Adrenal gland (tissue), 9 donors: ENCODE measurements at regions not wholly inside any gene's neighbourhood (a gene's known extent, or its start where the extent isn't known, plus 50 kb on each side); places are given as distances from the start of the nearest gene placed in this dataset.

Experiments
- DNase-seq, 7 donors: peaks; one replicate each; pipeline ENCODE4 v3.0.0-alpha.2; 2019 to 2020
- H3K27ac ChIP-seq, 5 donors: fragments of 200-600 bp; sonication (generic) in 4 of 5; 1 replicate in 3 of 5; 2 replicates in 2 of 5; pipeline versions ENCODE4 v1.5.1 to v1.8.0; 2016 to 2020; ENCODE audit warnings: mild to moderate bottlenecking in 1 of 5
- H3K27me3 ChIP-seq: fragments of 200-600 bp; 2 replicates; pipeline ENCODE4 v1.8.0; 2021
- H3K36me3 ChIP-seq, 2 donors: fragments of 200-600 bp; replicated peaks in 1 of 2; 1 replicate in 1 of 2; 2 replicates in 1 of 2; pipeline versions ENCODE4 v1.5.1 to v1.8.0; 2018 to 2022
- H3K4me1 ChIP-seq, 2 donors: fragments of 200-600 bp; replicated peaks in 1 of 2; 1 replicate in 1 of 2; 2 replicates in 1 of 2; pipeline versions ENCODE4 v1.5.1 to v1.8.0; 2018 to 2021
- H3K4me3 ChIP-seq, 4 donors: fragments of 200-600 bp; sonication (generic) in 3 of 4; one replicate each; pipeline ENCODE4 v1.5.1; 2016 to 2018
- H3K9me3 ChIP-seq, 3 donors: fragments of 200-600 bp; sonication (generic) in 1 of 3; replicated peaks in 1 of 3; 1 replicate in 2 of 3; 2 replicates in 1 of 3; pipeline versions ENCODE4 v1.5.1 to v1.8.0; 2016 to 2021
- CTCF ChIP-seq, 6 experiments: fragments of 450-650 bp in 4 of 6; fragments of 200-600 bp in 2 of 6; sonication (generic) in 1 of 6; IDR thresholded peaks; 1 replicate in 5 of 6; 2 replicates in 1 of 6; pipeline versions ENCODE4 v1.5.1 to v1.8.0; 2016 to 2021; ENCODE audit warnings: antibody characterized with exemption in 6 of 6, mild to moderate bottlenecking in 2 of 6, moderate library complexity in 1 of 6
- POLR2A ChIP-seq, 2 donors: fragments of 450-650 bp; IDR thresholded peaks; one replicate each; pipeline ENCODE4 v1.6.1; 2017; ENCODE audit warnings: antibody characterized with exemption in 2 of 2, mild to moderate bottlenecking in 2 of 2, moderate library complexity in 1 of 2
- WGBS, 4 donors: extraction: QIAGEN DNeasy Blood & Tissue Kit in 2 of 4; methylation state at CpG; one replicate each; pipeline versions ENCODE4 v1.1.5 to v1.1.7; 2013 to 2017; 5-methylcytosine and 5-hydroxymethylcytosine counted together
- intact Hi-C, 2 donors: fragments of 100-400 bp; cut with DNase I; formaldehyde crosslinking; loops; one replicate each; pipeline versions ENCODE4 v1.14.1 to v1.15.0; 2022 to 2023
- donor health status: healthy with polysubstance abuse.
- donor health status: Bipolar disorder and iron deficiency.
- donor health status: DM: yes; HTN: yes; CAD: no.
- donor health status: DM: no; HTN: no; CAD: no.
- donor health status: DM: no; HTN: no; CAD: no.

- Histone ChIP-seq H3K9me3 (no peaks in the 10 kb centered on the region), H3K27ac (no peak overlapping the region), H3K4me1 (no peaks in the 10 kb centered on the region), H3K4me3 (no peak overlapping the region), H3K27me3 (no peaks in the 10 kb centered on the region), H3K36me3 (no peaks in the 10 kb centered on the region)
- intact Hi-C loops, result no loop called here
- WGBS, 4 donors, result 67 to 81% (median 74%) methylated on average over 3 of the region's 3 CpGs
- no peak for DNase-seq
- TF ChIP-seq CTCF (IDR thresholded peaks at IDR 0.05) (no peak), POLR2A (IDR thresholded peaks at IDR 0.05) (no peak)
These were observed 244.5 kb upstream of the TLL1 start for GRCh38 chr4:165628572-165628971.

GRCh38 chr4:165630671-165631070, 242.4 kb upstream of the TLL1 start:
- H3K27me3 ChIP-seq, result no peaks in the 10 kb centered on the region
- intact Hi-C loops, result no loop called here
- H3K27ac ChIP-seq, result no peak overlapping the region
- DNase-seq, result no peak
- no peak overlapping the region for H3K4me3 ChIP-seq
- H3K9me3 ChIP-seq, result no peaks in the 10 kb centered on the region
- H3K4me1 ChIP-seq, result no peaks in the 10 kb centered on the region
- no peak for TF ChIP-seq CTCF (IDR thresholded peaks at IDR 0.05)
- TF ChIP-seq POLR2A (IDR thresholded peaks at IDR 0.05), result no peak
- no peaks in the 10 kb centered on the region for H3K36me3 ChIP-seq

- Histone ChIP-seq H3K27me3 (no peaks in the 10 kb centered on the region), H3K4me3 (no peak overlapping the region), H3K9me3 (no peaks in the 10 kb centered on the region), H3K4me1 (no peaks in the 10 kb centered on the region), H3K27ac (no peak overlapping the region), H3K36me3 (no peaks in the 10 kb centered on the region)
- intact Hi-C loops, result no loop called here
- no peak for DNase-seq
- TF ChIP-seq POLR2A (IDR thresholded peaks at IDR 0.05), result no peak
- TF ChIP-seq CTCF (IDR thresholded peaks at IDR 0.05), result no peak
- WGBS, 4 donors, result 58 to 74% (median 67%) methylated on average over 3 of the region's 3 CpGs
These were observed 241.7 kb upstream of the TLL1 start for GRCh38 chr4:165631208-165631894.

GRCh38 chr4:165631912-165632311, 241.1 kb upstream of the TLL1 start:
- intact Hi-C loops, result no loop called here
- DNase-seq, result no peak
- Histone ChIP-seq H3K36me3 (no peaks in the 10 kb centered on the region), H3K9me3 (no peaks in the 10 kb centered on the region), H3K27ac (no peak overlapping the region), H3K27me3 (no peaks in the 10 kb centered on the region), H3K4me3 (no peak overlapping the region), H3K4me1 (no peaks in the 10 kb centered on the region)
- TF ChIP-seq CTCF (IDR thresholded peaks at IDR 0.05) (no peak), POLR2A (IDR thresholded peaks at IDR 0.05) (no peak)
- WGBS, 4 donors, result 68 to 79% (median 74%) methylated on average over 3 of the region's 3 CpGs
